HG03457 (cell line): ENCODE measurements at regions not wholly inside any gene's neighbourhood (a gene's known extent, or its start where the extent isn't known, plus 50 kb on each side); places are given as distances from the start of the nearest gene placed in this dataset.

ENCODE experiments used
- ATAC-seq: cut with Tn5 transposase; IDR thresholded peaks from one replicate; pipeline ENCODE4 v1.9.1; 2021; ENCODE audit warnings: moderate number of reproducible peaks; ENCODE audit not compliant: unreplicated experiment

DNA sequence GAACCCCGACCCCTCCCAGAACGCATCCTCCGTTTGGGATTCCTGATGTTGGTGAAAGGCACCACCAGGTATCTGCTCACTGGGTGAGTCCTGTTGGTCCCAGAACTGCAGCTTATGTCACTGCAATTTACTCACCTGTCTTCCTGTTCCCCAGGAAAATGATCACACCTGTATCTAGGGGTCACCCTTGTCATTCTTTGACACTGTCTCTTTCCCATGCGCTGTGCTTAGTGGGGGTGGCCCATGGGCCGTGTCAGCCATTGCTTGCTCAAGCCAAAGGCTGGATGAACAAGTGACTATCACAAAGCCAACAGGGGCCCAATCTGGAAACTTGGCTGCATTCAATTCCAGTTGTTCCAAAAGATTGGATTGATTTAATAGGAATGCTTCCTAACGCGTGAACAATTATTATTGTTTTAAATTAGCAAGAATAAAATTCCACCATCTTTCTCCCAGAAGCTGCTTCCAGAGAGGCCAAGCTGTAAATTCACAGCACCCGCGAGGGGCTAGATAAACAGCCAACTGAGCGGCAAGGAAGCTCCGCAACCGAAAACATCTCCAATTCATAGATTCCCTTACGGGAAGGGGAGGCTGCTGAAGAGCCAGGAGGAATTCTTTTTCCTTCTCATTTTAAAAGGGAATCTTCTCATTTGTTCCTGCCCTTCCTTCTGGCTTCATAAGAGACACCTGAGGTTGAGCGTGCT lies 134.8 kb upstream of the ZMIZ1 start:
- ATAC-seq = no peak

DNA sequence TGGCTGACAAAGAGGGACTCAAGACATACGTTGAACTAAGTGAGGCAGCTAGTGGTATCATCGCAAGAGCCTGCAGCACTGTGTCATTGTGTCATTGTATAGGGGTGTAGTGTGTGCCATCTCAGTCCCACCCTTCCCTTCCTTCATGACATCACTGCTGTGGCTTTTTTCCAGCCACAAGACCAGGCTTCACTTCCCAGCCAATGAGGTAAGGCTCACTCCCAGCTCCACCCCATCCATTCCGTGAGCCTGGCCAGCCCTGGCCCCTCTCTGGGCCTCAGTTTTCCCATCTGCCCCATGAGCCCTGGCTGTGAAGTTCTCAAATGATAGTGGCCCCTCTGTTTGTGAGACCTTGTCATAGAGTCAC lies 134.3 kb upstream of the ZMIZ1 start:
- no peak for ATAC-seq

DNA sequence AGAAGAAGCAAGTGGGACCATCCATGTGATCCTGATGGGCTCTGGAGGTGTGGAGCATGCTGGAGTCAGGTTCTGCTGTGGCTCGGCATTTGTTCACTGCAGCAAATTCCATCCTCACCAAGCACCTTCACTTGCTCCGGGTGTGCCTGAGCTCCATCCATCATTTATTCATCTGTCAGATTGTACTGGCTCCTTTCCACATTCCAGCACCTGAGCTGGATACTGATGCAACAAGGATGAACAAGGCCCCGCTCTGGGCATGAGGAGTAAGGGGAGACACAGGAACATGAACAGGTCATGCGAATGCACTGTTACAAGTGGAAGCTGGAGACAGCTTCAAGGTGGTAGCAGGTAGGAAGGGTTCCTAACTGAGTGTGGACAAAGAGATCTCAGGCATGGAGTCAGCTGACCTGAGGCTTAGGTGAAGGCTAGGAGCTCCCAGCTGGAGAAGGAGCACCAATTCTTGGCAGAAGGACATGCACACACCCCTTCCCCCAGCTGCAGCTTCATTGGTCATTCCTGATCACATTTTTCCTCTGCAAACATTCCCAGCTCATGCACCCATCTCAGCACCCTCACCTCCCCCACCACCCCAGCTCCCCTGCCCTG lies 133.7 kb upstream of the ZMIZ1 start:
- ATAC-seq = no peak

GRCh38 chr10:78935697-78936407 lies 132.9 kb upstream of the ZMIZ1 start:
- no peak for ATAC-seq

DNA sequence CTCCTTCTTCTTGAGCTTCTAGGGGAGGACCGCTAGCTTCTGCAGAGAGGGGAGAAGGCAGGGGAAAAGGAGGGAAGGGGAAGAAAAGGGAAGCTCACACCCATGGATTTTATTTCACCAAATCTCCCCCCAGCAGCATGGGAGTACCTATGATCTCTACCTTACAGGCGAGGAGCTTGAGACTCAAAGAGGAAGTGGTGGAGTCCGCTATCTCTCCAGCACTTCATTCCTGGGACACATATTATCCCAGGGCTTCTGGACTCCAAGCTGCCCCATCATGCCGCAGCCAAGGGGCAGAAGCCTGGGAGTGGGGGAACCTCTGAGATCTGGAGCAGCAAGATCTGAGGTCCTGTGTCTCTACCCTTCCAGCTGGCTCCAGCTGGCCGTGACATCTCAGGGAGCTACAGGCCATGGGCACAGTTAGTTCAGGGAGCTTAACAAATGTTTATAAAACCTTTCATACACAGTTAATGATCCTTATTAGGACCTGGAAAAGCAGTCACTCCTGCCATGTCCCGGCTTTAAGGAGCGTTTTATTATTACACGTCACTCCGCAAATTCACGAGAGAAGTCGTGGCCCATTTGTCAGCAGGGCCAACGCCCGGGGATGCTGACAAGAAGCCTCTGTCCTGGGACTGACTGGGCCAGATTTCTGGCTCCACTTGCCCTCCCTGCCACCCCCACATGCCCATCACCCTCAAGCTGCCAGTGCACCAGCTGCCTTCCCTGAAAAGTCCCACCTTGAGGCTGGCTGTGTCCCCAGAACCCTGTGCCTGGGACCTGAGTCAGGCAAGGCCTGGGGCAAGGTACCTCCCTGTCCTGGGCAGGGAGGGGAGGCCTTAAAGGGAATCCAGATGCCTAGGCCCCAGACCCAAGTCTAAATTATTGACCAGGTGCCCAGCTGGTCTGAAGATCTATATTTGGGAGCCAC lies 132.1 kb upstream of the ZMIZ1 start:
- ATAC-seq = no peak

DNA sequence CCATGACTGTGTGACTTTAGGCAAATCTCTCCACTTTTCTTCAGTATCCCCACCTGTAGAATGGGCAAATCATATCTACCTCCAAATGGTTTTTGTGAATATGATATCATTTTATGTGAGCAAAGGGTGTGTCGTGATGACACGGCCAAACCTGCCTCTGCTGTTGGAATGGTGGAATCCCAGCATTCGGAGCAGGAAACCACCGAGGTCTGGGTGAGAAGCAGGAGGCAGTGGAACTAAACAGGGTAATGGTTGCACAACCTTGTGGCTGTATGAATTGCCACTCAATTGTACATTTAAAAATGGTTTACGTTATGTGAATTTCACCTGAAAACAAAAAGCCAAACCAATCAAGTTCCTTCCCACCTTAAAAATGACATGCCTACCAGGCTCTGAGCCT lies 131.4 kb upstream of the ZMIZ1 start:
- ATAC-seq = no peak

- ATAC-seq = no peak
Measured at GRCh38 chr10:78937800-78938694, 130.7 kb upstream of the ZMIZ1 start.

DNA sequence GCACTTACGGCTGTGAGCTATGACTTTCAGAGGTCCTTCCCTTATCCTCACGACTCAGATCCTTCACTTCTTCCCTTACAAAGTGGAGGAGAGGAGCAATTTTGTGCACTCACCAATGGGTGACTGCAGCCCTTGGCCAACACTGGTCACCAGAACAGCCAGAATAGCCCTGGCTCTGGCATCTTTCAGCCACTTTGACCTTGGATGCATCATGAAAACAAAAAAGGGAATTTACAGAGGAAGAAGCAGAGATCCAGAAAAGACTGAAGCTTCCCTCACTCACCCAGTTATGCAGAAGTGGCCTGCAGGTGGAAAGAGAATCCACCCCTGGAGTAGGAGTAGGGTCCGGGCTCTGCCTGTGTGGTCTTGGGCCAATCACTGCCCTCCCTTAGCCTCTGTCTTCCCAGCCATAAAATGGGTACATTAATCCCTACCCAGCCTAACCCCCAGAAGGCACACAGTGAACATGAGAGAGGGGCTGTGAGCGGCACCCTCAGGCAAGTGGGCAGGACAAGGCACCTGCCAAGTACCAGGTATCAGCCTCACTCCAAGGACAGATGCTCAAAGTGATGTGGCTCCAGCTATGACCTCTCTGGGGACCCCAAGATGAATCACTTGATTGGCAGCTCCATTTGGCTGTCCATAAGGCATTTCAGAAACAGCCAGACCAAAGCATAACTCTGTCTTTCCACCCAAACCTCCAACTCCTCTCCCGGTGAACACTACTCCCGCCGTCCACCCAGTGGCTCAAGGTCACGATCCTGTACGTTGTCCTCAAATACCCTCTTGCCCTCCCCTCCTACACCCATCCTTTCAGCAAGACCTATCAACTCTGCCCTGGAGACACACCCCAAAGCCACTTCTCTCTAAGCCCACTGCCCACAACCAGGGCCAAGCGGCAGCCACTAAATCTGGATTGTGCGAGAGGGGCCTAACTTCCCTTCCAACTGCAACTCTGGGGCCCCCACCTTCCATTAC lies 129.8 kb upstream of the ZMIZ1 start:
- no peak for ATAC-seq

DNA sequence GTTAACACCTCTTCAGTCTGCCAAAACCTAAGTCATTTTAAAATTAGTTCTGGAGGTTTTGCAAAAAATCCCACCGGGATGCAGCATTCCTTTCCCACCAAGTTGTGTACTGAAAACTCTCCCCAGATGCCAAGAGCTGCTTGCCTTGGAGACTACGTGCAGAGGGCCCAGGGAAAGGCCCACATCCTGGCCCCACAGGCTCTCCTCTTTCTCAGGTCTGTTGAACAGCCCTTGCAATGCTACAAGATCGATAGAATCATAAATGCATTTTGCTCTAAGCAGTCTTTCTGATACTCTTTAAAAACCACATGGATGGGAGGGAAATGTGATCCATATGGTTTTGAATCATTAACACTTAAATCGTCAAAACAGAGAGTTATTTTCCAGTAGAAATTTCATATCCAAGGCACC lies 126.7 kb upstream of the ZMIZ1 start:
- ATAC-seq = no peak

DNA sequence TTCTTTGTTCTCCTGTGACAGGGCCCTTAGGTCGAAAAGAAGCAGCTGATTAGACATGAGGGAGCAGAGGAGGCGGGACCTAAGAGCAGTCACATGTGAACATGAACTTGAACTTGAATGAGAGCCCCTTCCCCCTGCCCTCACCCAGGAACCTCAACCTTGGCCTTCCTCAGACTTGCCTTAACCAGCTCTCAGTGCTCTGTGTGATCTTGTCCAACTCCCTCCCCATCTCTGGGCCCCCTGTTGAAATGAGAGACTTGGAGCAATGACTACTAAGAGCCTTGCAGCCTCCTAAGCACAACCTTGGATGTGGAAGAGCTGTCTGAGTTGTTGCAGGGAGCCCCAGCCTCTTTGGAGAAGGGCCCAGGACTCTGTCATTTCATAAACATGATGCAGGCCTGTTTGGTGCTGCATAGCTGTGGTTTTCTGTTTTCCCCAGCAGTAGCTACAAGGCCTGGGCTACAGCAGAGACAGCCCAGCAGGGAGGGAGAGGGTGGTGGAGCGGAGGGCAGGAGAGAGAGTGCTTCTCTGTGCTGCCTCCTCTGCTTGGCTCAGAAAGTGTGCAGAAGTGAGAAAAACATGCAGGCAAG lies 123.9 kb upstream of the ZMIZ1 start:
- ATAC-seq = no peak

GRCh38 chr10:78945838-78946237 lies 122.9 kb upstream of the ZMIZ1 start:
- no peak for ATAC-seq

DNA sequence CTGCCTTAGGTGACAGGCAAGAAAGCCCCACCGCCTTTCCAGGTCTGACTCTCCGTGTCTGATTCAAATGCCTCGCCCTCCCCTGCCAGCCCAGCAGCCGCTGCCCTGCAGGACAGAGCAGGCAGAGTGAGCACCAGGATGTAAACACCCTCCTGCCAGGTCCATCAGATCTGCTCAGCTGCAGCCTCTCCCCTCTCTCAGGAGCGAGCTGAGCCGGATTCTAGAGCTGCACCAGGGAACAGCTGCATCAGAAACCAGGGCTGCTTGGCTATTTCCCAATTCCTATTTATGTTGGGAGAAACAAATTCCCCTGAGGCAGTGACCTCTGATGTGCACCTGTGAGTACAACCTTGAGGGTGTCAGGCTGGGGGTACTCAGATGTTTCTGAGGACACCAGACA lies 121.5 kb upstream of the ZMIZ1 start:
- ATAC-seq = no peak

- no peak for ATAC-seq
Measured at GRCh38 chr10:78947733-78948132, 121.0 kb upstream of the ZMIZ1 start.

DNA sequence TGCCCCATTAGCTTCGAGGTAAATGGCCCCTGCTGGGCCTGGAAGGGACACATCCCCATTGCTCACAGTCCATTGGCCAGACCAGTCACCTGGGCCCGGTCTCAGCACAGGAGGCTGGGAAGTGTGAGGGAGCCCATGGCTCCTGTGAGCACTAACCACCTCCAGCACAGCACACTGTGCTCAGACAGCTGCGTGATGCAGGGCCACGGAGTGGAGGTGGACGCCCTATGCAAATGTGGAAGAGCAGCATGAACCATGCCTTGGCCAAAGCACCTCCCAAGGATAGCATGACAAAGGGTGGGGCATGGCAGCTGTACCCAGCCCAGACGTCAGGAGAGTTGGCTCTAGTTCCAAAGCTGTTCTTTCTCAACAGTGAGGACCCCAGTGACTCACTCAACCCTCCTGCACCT lies 120.1 kb upstream of the ZMIZ1 start:
- ATAC-seq = no peak

- no peak for ATAC-seq
Measured at GRCh38 chr10:78950656-78951587, 117.8 kb upstream of the ZMIZ1 start.

- ATAC-seq = no peak
Measured at GRCh38 chr10:78952030-78952429, 116.7 kb upstream of the ZMIZ1 start.

- ATAC-seq = no peak
Measured at GRCh38 chr10:78952686-78953085, 116.1 kb upstream of the ZMIZ1 start.
